ENCODE measurements at regions not wholly inside any gene's neighbourhood (a gene's known extent, or its start where the extent isn't known, plus 50 kb on each side); places are given as distances from the start of the nearest gene placed in this dataset.

DNA sequence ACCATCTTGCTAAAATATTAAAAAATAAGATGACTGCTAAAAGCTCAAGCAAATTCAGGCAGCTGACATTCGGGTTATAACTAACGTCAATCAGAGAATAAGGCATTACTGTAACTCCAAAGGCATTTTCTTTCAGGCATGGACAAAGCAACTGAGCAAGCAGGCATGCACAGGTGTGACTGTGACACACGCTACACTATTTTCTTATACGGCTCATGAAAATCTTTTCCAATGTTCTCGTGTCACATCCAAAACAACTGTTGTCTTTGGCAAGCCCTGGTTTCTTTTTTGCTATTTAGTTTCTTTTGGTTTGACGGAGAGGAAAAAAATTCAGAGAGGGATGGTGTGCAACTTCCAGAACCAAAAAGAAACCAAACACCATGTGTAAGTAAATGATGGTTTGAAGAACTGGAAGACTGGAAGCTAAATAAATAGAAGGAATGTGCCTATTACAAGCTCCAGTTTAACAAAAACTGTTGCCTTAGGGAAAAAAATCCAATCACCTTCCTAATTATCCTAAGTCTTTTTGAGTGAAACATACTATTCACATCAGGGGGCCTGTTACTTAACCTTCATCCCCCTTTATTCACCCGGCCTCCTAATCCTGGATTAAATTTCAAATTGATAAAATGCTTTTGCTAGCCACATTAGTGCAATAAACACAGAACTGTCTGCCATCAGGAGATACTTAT, 277.6 kb downstream of the PSAT1 start:
- no peaks in the 10 kb centered on the region for H3K9me3 ChIP-seq (ENCODE audit: insufficient read depth, low read depth, low read length)
- no peak overlapping the region for H3K9ac ChIP-seq (ENCODE audit: low read depth, low read length, poor library complexity, severe bottlenecking)
- H3K4me1 ChIP-seq (ENCODE audit: insufficient read depth, low read length, poor library complexity, severe bottlenecking) = no peaks in the 10 kb centered on the region
- no peak overlapping the region for H3K4me3 ChIP-seq (ENCODE audit: low read length, poor library complexity, severe bottlenecking)
- no peaks in the 10 kb centered on the region for H3K27me3 ChIP-seq (ENCODE audit: insufficient read depth, low read length, poor library complexity, severe bottlenecking)
- no peaks in the 10 kb centered on the region for H3K9me2 ChIP-seq (replicated peaks; ENCODE audit: low read depth, low read length)
- H3K4me2 ChIP-seq (ENCODE audit: low read depth, low read length, poor library complexity, severe bottlenecking) = no peak overlapping the region
- TF ChIP-seq EZH2phosphoT487 (IDR thresholded peaks at IDR 0.05; ENCODE audit: borderline replicate concordance) (no peak), CTCF (conservative IDR thresholded peaks at IDR 0.05; ENCODE audit: low read length) (no peak)
- no peaks in the 10 kb centered on the region for H4K20me1 ChIP-seq (ENCODE audit: insufficient read depth, low read length, poor library complexity, severe bottlenecking)
- no peak overlapping the region for H2AFZ ChIP-seq (ENCODE audit: low read length)
- no peaks in the 10 kb centered on the region for H3F3A ChIP-seq (ENCODE audit: low read depth)
- H3K79me2 ChIP-seq (ENCODE audit: insufficient read depth, low read length) = no peaks in the 10 kb centered on the region
- H3K36me3 ChIP-seq (ENCODE audit: insufficient read depth, low read length) = no peaks in the 10 kb centered on the region

DNA sequence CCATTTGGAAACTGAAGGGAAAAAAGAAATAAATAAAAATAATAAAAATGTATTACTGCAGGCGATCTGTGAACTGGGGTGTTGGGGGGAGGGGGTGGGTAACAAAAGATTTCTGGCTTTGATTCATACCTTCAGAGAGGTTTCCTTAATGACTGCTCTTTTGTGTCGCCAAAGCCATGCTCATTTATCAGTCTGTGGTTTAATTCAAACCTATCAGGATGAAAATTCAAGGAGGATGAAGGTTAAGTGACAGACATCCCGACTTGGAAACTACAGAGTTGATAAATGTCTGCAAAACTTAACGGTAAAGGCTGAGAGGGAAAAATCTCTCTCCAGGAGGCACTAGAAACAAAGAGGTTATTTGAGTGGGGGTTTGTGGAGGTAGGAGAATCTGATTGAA, 278.2 kb downstream of the PSAT1 start:
- Histone ChIP-seq H3K36me3 (ENCODE audit: insufficient read depth, low read length) (no peaks in the 10 kb centered on the region), H3F3A (ENCODE audit: low read depth) (no peaks in the 10 kb centered on the region), H3K4me3 (ENCODE audit: low read length, poor library complexity, severe bottlenecking) (no peak overlapping the region), H3K9me3 (ENCODE audit: insufficient read depth, low read depth, low read length) (no peaks in the 10 kb centered on the region), H3K79me2 (ENCODE audit: insufficient read depth, low read length) (no peaks in the 10 kb centered on the region), H4K20me1 (ENCODE audit: insufficient read depth, low read length, poor library complexity, severe bottlenecking) (no peaks in the 10 kb centered on the region), H3K4me2 (ENCODE audit: low read depth, low read length, poor library complexity, severe bottlenecking) (no peak overlapping the region), H2AFZ (ENCODE audit: low read length) (no peak overlapping the region), H3K4me1 (ENCODE audit: insufficient read depth, low read length, poor library complexity, severe bottlenecking) (no peaks in the 10 kb centered on the region), H3K9me2 (replicated peaks; ENCODE audit: low read depth, low read length) (no peaks in the 10 kb centered on the region), H3K9ac (ENCODE audit: low read depth, low read length, poor library complexity, severe bottlenecking) (no peak overlapping the region), H3K27me3 (ENCODE audit: insufficient read depth, low read length, poor library complexity, severe bottlenecking) (no peaks in the 10 kb centered on the region)
- TF ChIP-seq CTCF (conservative IDR thresholded peaks at IDR 0.05; ENCODE audit: low read length) (no peak), EZH2phosphoT487 (IDR thresholded peaks at IDR 0.05; ENCODE audit: borderline replicate concordance) (no peak)

GRCh38 chr9:78575771-78576170, 278.8 kb downstream of the PSAT1 start:
- no peaks in the 10 kb centered on the region for H3K79me2 ChIP-seq (ENCODE audit: insufficient read depth, low read length)
- H3K9me3 ChIP-seq (ENCODE audit: insufficient read depth, low read depth, low read length) = no peaks in the 10 kb centered on the region
- no peaks in the 10 kb centered on the region for H3F3A ChIP-seq (ENCODE audit: low read depth)
- H3K9ac ChIP-seq (ENCODE audit: low read depth, low read length, poor library complexity, severe bottlenecking) = no peak overlapping the region
- no peaks in the 10 kb centered on the region for H3K36me3 ChIP-seq (ENCODE audit: insufficient read depth, low read length)
- H3K27me3 ChIP-seq (ENCODE audit: insufficient read depth, low read length, poor library complexity, severe bottlenecking) = no peaks in the 10 kb centered on the region
- H3K4me1 ChIP-seq (ENCODE audit: insufficient read depth, low read length, poor library complexity, severe bottlenecking) = no peaks in the 10 kb centered on the region
- no peak overlapping the region for H3K4me2 ChIP-seq (ENCODE audit: low read depth, low read length, poor library complexity, severe bottlenecking)
- H3K9me2 ChIP-seq (replicated peaks; ENCODE audit: low read depth, low read length) = no peaks in the 10 kb centered on the region
- no peaks in the 10 kb centered on the region for H4K20me1 ChIP-seq (ENCODE audit: insufficient read depth, low read length, poor library complexity, severe bottlenecking)
- H3K4me3 ChIP-seq (ENCODE audit: low read length, poor library complexity, severe bottlenecking) = no peak overlapping the region
- no peak overlapping the region for H2AFZ ChIP-seq (ENCODE audit: low read length)
- TF ChIP-seq EZH2phosphoT487 (IDR thresholded peaks at IDR 0.05; ENCODE audit: borderline replicate concordance) (no peak), CTCF (conservative IDR thresholded peaks at IDR 0.05; ENCODE audit: low read length) (no peak)
